Mesenchymal stem cell (in vitro differentiated cells and primary cell): ENCODE measurements at regions not wholly inside any gene's neighbourhood (a gene's known extent, or its start where the extent isn't known, plus 50 kb on each side); places are given as distances from the start of the nearest gene placed in this dataset.

Experiments used
- DNase-seq: peaks from one replicate; pipeline ENCODE4 v3.0.0-alpha.2; 2013
- H2AFZ ChIP-seq: one replicate; pipeline ENCODE4 v1.6.1; 2013; ENCODE audit warnings: low read depth, mild to moderate bottlenecking, control low read depth, inconsistent platforms, low read length, moderate library complexity
- H2AK5ac ChIP-seq: 2 replicates; pipeline ENCODE4 v1.6.1; 2013; ENCODE audit warnings: low read length, moderate library complexity, mild to moderate bottlenecking, inconsistent platforms; ENCODE audit not compliant: severe bottlenecking
- H2BK120ac ChIP-seq: one replicate; pipeline ENCODE4 v1.6.1; 2013; ENCODE audit warnings: low read depth, mild to moderate bottlenecking, inconsistent platforms, low read length, moderate library complexity
- H2BK12ac ChIP-seq, 2 experiments: one replicate each; pipeline ENCODE4 v1.6.1; 2013; ENCODE audit warnings: inconsistent platforms in 2 of 2, low read length in 2 of 2, mild to moderate bottlenecking in 2 of 2, moderate library complexity in 2 of 2, control low read depth in 1 of 2
- H2BK15ac ChIP-seq: one replicate; pipeline ENCODE4 v1.6.1; 2013; ENCODE audit warnings: mild to moderate bottlenecking, low read depth, inconsistent platforms; ENCODE audit not compliant: poor library complexity, severe bottlenecking
- H2BK5ac ChIP-seq: 2 replicates; pipeline ENCODE4 v1.6.1; 2013; ENCODE audit warnings: low read depth, mild to moderate bottlenecking, low read length, control low read depth, inconsistent platforms; ENCODE audit not compliant: poor library complexity, severe bottlenecking
- H3K14ac ChIP-seq, 2 experiments: one replicate each; pipeline ENCODE4 v1.6.1; 2013; ENCODE audit warnings: inconsistent platforms in 2 of 2, low read length in 2 of 2, control low read depth in 1 of 2, mild to moderate bottlenecking in 1 of 2, moderate library complexity in 1 of 2
- H3K18ac ChIP-seq, 2 experiments: one replicate each; pipeline ENCODE4 v1.6.1; 2013; ENCODE audit warnings: inconsistent platforms in 2 of 2, low read length in 2 of 2, control low read depth in 1 of 2, low read depth in 1 of 2, mild to moderate bottlenecking in 1 of 2
- H3K23ac ChIP-seq, 2 experiments: one replicate each; pipeline ENCODE4 v1.6.1; 2013; ENCODE audit warnings: inconsistent platforms in 2 of 2, low read length in 2 of 2, mild to moderate bottlenecking in 2 of 2, moderate library complexity in 2 of 2, control low read depth in 1 of 2
- H3K27ac ChIP-seq: 2 replicates; pipeline ENCODE4 v1.5.1; 2013; ENCODE audit warnings: mild to moderate bottlenecking, moderate library complexity, low read length, control low read depth, inconsistent platforms; ENCODE audit not compliant: poor library complexity, severe bottlenecking
- H3K27me3 ChIP-seq, 2 experiments: 2 replicates each; pipeline versions ENCODE4 v1.6.1 to v1.7.0; 2013; ENCODE audit warnings: low read length in 2 of 2, mild to moderate bottlenecking in 2 of 2, moderate library complexity in 2 of 2, control low read depth in 1 of 2, inconsistent platforms in 1 of 2; ENCODE audit not compliant: control insufficient read depth in 1 of 2, insufficient read depth in 1 of 2
- H3K36me3 ChIP-seq, 2 experiments: 2 replicates each; pipeline versions ENCODE4 v1.6.1 to v1.7.0; 2013; ENCODE audit warnings: low read length in 2 of 2, control low read depth in 1 of 2, inconsistent platforms in 1 of 2, low read depth in 1 of 2, mild to moderate bottlenecking in 1 of 2; ENCODE audit not compliant: insufficient read depth in 2 of 2, control insufficient read depth in 1 of 2
- H3K4ac ChIP-seq, 2 experiments: one replicate each; pipeline ENCODE4 v1.6.1; 2013; ENCODE audit warnings: inconsistent platforms in 2 of 2, low read length in 2 of 2, mild to moderate bottlenecking in 2 of 2, moderate library complexity in 2 of 2, control low read depth in 1 of 2, low read depth in 1 of 2
- H3K4me1 ChIP-seq: 2 replicates; pipeline ENCODE4 v1.6.1; 2013; ENCODE audit warnings: low read depth, low read length, control low read depth; ENCODE audit not compliant: control insufficient read depth, insufficient read depth
- H3K4me2 ChIP-seq: 2 replicates; pipeline ENCODE4 v1.6.1; 2013; ENCODE audit warnings: low read length, mild to moderate bottlenecking, inconsistent platforms; ENCODE audit not compliant: poor library complexity, severe bottlenecking
- H3K4me3 ChIP-seq, 2 experiments: 2 replicates each; pipeline versions ENCODE4 v1.5.1 to v1.7.0; 2013; ENCODE audit warnings: low read length in 2 of 2, mild to moderate bottlenecking in 2 of 2, control low read depth in 1 of 2, low read depth in 1 of 2; ENCODE audit not compliant: insufficient read depth in 1 of 2
- H3K79me1 ChIP-seq: replicated peaks from 2 replicates; pipeline ENCODE4 v1.6.1; 2013; ENCODE audit warnings: mild to moderate bottlenecking, control low read depth, low read length, inconsistent platforms; ENCODE audit not compliant: poor library complexity, severe bottlenecking
- H3K9ac ChIP-seq: 2 replicates; pipeline ENCODE4 v1.7.0; 2013; ENCODE audit warnings: mild to moderate bottlenecking, low read length, moderate library complexity
- H3K9me3 ChIP-seq: 2 replicates; pipeline ENCODE4 v1.7.0; 2013; ENCODE audit warnings: mild to moderate bottlenecking, low read length; ENCODE audit not compliant: control insufficient read depth
- H4K8ac ChIP-seq: one replicate; pipeline ENCODE4 v1.6.1; 2013; ENCODE audit warnings: inconsistent platforms, mild to moderate bottlenecking, low read length, moderate library complexity
- H4K91ac ChIP-seq: one replicate; pipeline ENCODE4 v1.6.1; 2013; ENCODE audit warnings: mild to moderate bottlenecking, low read length, inconsistent platforms
- WGBS: methylation state at CpG from one replicate; pipeline ENCODE4 v1.1.7; 2013; ENCODE audit warnings: mixed read lengths; 5-methylcytosine and 5-hydroxymethylcytosine counted together

DNA sequence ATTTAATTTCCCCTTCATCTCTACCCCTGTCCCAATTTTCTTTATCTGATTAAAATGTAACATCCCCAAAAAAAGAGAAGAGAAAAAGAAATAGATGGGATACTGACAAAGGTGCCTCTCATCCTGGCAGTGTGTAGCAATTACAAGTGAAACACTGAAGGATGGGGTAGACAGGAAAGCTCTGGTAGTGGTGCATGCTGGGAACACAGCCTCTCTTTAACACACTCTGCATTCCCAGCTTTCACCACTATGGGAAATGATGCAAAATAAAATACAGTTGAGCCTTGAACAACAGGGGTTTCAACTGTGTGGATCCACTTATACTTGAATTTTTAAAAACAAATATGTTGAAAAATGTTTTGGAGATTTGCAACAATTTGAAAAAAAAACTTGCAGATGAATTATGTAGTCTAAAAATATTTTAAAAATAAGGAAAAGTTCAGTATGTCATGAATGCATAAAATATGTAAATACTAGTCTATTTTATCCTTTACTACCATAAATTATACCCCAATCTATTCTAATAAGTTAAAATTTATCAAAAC, 239.2 kb upstream of the DDX53 start:
- Histone ChIP-seq H3K4me2 (no peak overlapping the region), H3K79me1 (no peaks in the 10 kb centered on the region), H3K9me3 (no peaks in the 10 kb centered on the region), H3K14ac (no peak overlapping the region), H2BK120ac (no peak overlapping the region), H2AK5ac (no peak overlapping the region), H3K27ac (no peak overlapping the region), H3K23ac (no peak overlapping the region), H3K9ac (no peak overlapping the region), H2BK15ac (no peak overlapping the region), H3K4ac (no peak overlapping the region), H2AFZ (no peak overlapping the region), H3K36me3 (no peaks in the 10 kb centered on the region), H3K27me3 (no peaks in the 10 kb centered on the region), H2BK5ac (no peak overlapping the region), H2BK12ac (no peak overlapping the region), H3K18ac (no peak overlapping the region), H4K8ac (no peak overlapping the region), H3K4me3 (no peak overlapping the region), H3K4me1 (no peaks in the 10 kb centered on the region), H4K91ac (no peak overlapping the region)
- no peak for DNase-seq

DNA sequence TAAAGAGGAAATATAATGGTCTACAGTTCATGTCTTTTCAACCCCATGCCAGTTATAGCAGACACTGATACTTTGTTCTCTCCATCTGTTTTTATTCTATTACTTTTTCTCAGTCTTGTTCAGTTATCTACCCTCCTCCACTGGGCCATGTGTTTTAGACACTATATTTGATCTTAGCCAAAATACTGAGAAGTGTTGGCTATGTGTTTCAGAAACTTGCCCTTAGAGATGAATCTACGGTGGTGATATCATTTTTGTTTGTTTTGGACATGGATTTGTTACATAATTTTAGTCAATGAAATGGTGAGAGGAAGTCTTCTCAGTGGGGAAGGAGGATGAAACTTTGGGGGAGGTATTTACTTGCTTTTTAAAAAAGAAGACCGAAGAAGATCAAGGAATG, 211.5 kb upstream of the DDX53 start:
- Histone ChIP-seq H3K27ac (no peak overlapping the region), H3K4me3 (no peak overlapping the region), H3K4me2 (no peak overlapping the region), H2BK120ac (no peak overlapping the region), H2AFZ (no peak overlapping the region), H3K9me3 (no peaks in the 10 kb centered on the region), H3K23ac (no peak overlapping the region), H3K14ac (no peak overlapping the region), H3K18ac (no peak overlapping the region), H3K36me3 (no peaks in the 10 kb centered on the region), H2BK5ac (no peak overlapping the region), H4K8ac (no peak overlapping the region), H4K91ac (no peak overlapping the region), H3K27me3 (no peaks in the 10 kb centered on the region), H3K9ac (no peak overlapping the region), H3K4me1 (no peaks in the 10 kb centered on the region), H2BK12ac (no peak overlapping the region), H3K79me1 (no peaks in the 10 kb centered on the region), H3K4ac (no peak overlapping the region), H2AK5ac (no peak overlapping the region), H2BK15ac (no peak overlapping the region)
- DNase-seq = no peak
- WGBS = 88% methylated on average over 2 of the region's 2 CpGs

DNA sequence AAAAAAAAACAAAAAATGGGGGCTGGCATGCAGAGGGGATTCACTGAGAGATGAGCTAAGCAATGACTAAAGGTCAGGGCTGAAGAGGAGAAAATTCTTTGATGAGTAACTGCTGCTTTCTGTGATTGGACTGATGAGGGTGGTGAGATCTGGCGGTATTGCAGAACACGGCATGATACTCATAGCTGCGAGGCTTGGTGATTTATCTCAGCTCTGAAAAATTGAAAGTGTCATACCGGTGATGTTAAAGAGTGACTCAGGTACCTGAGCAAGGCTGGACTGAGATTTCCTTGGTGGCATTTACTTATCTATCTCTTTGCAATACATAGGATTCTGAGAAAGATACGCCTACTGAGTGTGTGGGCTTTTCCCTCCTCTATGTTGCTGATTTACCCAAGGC, 204.1 kb upstream of the DDX53 start:
- Histone ChIP-seq H3K4ac (no peak overlapping the region), H4K8ac (no peak overlapping the region), H2BK5ac (no peak overlapping the region), H3K79me1 (no peaks in the 10 kb centered on the region), H3K9ac (no peak overlapping the region), H2AFZ (no peak overlapping the region), H3K27ac (no peak overlapping the region), H3K27me3 (no peaks in the 10 kb centered on the region), H2AK5ac (no peak overlapping the region), H3K18ac (no peak overlapping the region), H2BK12ac (no peak overlapping the region), H3K4me1 (no peaks in the 10 kb centered on the region), H3K4me3 (no peak overlapping the region), H3K4me2 (no peak overlapping the region), H3K14ac (no peak overlapping the region), H3K9me3 (no peaks in the 10 kb centered on the region), H2BK120ac (no peak overlapping the region), H3K36me3 (no peaks in the 10 kb centered on the region), H2BK15ac (no peak overlapping the region), H3K23ac (no peak overlapping the region), H4K91ac (no peak overlapping the region)
- 79% methylated on average over 3 of the region's 5 CpGs for WGBS
- no peak for DNase-seq

DNA sequence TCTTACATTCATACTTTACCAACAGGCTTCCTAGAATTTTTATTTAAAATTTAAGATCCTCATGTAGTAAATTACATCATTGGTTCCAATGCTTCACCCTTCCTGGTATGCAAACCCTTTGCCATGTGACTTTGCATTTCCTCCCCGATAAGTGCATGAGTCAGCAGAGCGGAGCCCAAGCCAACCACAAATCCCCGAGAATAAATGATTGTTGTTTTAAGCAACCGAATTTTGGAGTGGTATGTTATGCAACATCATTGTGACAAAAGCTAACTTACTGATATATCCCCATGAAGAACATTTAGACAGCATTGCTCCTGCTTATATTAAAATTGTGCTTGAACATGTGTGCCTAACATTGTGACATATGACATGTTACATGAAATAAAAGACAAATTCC, 199.4 kb upstream of the DDX53 start:
- no CpG with 5 or more reads among the region's 4 CpGs for WGBS
- peak; percentile 88 for DNase-seq
- Histone ChIP-seq H3K14ac (no peak overlapping the region), H3K9ac (peak overlapping the region; percentile 37), H2AFZ (no peak overlapping the region), H3K27ac (peak overlapping the region; percentile 57), H2AK5ac (no peak overlapping the region), H2BK120ac (no peak overlapping the region), H3K18ac (no peak overlapping the region), H2BK12ac (no peak overlapping the region), H3K9me3 (no peaks in the 10 kb centered on the region), H3K36me3 (no peaks in the 10 kb centered on the region), H3K4ac (no peak overlapping the region), H3K4me3 (no peak overlapping the region), H3K27me3 (no peaks in the 10 kb centered on the region), H4K8ac (no peak overlapping the region), H3K4me2 (no peak overlapping the region), H4K91ac (no peak overlapping the region), H3K4me1 (no peaks in the 10 kb centered on the region), H2BK5ac (no peak overlapping the region), H3K79me1 (no peaks in the 10 kb centered on the region), H2BK15ac (no peak overlapping the region), H3K23ac (no peak overlapping the region)
